Fibroblast of skin of abdomen (primary cell): ENCODE measurements at regions not wholly inside any gene's neighbourhood (a gene's known extent, or its start where the extent isn't known, plus 50 kb on each side); places are given as distances from the start of the nearest gene placed in this dataset.
"Not testable (repeated sequence)": the region's sequence is repeated elsewhere in the genome, so short reads cannot be mapped to it uniquely, and the experiment has no call there.

ENCODE experiments used
- DNase-seq: peaks from one replicate; pipeline ENCODE4 v3.0.0-alpha.2; 2013

DNA sequence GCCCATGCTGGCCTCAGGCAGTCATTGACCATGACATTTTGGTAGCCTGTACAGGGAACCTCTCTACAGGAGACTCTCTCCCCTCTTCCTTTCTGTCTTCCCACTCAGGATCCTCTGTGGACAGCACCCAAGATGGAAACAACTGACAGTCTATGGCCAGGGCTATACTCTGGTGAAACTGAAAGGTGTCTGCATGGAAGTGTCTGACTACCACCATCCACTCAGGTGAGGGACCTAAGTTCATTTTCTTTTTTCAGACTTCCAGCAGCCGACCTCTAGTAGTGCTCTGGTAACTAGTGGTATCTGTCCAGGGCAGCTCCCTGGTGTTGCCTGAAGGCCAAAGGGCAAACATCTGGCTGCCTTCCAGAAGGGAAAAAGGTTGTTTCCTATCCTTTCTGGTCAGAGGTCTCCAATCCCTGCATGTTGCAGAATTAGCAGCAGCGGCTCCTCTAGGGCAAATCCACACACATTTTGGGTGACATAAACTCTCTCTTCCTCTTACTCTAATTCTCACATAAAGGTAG, 804.5 kb downstream of the C4orf33 start:
- DNase-seq: no peak

DNA sequence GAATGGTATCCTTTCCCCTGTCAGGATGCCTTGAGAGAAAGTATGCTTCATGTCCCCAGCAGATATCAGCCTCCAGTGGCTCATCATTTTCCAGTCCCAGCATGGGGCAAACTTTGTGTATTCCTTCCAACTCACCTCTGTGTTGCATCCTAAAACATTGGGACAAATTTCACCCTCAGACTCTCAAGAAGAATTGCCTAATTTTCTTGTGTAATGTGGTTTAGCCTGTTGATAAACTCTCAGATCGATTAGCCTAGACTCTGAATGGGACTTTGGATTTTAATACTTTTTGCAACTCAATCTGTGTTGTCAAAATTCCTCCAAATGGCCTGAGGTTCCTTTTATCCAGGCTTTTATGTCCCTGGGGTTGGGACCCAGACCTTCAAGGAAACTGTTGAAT, 805.3 kb downstream of the C4orf33 start:
- no peak for DNase-seq

DNA sequence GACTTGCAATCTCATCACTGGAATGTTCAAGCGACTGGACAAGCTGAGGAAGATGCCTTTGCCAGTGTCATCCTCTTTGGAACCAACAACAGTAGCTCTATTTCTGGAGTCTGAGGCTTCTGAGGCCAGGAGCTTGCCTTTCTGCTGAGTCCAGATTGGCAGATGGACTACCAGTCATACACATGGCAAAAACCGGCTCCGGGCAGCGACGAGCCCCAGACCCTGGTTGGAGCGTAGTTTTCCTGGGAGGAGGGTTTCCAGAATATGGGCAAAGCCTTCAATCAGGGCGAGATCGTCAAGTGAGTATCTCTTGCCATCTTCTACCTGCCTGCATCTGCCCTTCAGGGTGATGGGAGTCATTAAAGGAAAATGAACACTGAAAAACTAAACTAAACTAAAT, 807.9 kb downstream of the C4orf33 start:
- DNase-seq: no peak

DNA sequence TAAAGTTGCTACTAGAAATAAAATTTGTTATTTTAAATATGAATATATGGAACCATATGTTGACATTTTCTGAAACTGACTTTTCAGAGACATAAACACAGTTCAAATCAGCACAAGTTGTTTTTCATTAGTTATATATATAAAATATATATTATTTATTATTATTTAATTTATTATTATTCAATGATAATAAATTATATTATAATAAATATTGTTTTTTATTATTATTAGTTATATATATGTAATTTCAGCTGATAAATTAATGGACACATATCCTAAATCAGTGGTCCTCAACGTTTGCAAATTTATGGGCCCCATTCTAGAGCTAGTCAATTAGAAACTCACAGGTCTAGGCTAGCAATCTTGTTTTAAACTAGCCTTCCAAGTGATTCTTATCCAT, 809.3 kb downstream of the C4orf33 start:
- DNase-seq: no peak

DNA sequence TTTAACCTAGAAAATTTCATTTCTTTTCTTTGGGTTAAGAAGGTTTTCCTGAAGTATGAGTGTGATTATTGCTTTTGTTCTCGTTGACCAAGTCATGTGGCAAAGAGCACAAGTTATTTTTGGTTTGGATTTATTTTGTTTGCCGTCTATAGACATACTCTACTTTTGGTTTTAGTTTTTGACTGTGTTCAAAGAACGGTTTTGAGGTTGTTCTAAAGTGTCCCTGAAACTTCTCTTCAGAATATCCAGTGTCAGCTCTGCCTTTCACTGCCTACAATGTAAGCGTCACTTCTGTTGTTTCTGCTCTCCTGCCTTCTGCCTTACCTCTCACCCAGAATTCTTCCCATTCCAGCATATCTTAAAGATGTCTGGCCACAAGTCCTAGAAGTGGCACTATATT, 812.2 kb downstream of the C4orf33 start:
- DNase-seq: no peak

DNA sequence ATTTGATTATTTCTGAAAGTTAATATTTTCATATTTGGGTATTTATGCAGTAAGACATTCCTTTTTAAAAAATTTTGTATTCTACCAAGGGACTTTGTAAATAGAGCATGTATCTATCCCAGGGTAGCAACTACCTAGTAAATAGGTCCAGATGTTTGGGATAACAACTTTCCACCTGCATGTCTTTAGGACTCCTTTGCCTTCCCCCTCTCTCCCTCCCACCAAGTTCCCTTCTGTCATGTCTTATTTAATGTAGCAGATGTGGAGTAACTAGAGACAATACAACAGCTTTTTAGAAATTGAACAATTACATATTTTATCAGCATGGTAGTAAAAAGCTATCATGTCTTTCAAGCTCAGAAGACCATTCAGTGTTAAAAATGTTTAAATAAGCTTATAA, 821.0 kb downstream of the C4orf33 start:
- no peak for DNase-seq

DNA sequence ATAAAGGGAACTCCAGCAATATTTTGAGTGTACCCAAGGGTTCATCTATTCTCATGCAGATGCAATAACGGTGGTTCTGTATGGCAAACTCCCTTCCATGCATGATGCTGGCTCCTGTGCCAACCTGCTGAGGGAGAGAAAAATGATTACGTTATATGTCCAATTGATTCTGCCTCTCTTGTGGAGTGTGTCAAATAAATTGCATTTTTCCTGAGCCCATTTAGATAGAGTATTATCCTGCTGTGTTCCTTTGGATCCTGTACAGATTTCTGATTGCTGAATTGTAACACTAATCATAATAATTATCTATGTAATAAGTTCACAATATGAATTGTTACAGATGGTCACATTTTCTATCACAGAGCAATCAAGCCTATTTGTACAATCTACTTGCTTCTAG, 821.7 kb downstream of the C4orf33 start:
- DNase-seq: no peak

DNA sequence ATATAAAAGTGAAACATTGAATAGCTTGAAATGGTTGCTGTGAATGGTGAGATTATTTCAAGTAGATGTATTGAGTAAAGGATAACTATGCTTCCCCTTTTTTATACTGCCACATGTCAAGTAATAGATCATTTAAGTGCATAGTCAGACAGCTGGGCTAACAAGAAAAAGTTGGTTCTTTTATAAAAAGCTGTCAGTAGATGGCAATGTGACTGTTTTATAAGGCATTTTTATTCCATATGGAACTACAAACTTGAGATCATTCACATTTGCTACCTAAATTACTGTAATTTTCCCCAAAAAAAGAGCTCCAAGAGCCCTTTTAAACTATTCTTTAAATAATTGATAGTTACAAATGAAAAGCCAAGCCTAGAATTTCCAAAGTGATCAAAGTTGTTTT, 831.0 kb downstream of the C4orf33 start:
- no peak for DNase-seq

DNA sequence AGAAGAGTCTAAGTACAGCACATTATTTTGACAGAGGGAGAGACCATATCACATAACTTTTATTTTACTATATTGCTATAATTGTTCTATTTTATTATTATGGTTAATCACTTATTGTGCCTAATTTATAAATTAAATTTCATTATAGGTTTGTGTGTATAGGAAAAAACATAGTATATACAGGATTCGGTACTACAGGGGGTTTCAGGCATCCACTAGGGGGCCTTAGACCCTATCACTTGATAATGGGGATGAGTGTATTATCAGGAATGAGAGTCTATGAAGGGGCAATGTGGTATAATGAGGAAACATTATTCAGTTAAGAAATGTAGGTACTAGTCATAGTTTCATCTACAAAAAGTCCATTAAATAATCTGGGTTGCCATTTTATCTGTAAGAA, 833.1 kb downstream of the C4orf33 start:
- DNase-seq: no peak

DNA sequence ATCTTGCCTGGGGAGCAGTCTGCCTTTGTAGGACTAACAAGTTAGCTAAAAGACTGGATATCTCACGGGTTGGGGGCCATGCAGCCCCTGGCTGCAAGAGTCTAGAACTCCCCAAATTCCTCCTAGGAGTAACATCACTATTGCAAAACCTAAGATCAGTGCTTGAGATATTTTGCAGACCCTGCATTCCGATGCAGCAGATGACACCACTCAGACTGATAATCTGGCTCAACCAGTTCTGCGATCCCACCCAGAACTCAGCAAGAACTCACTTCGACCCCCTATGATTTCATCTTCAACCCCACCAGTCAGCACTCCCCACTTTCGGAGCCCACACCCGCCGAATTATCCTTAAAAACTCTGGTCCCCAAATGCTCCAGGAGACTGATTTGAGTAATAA, 834.0 kb downstream of the C4orf33 start:
- no peak for DNase-seq

DNA sequence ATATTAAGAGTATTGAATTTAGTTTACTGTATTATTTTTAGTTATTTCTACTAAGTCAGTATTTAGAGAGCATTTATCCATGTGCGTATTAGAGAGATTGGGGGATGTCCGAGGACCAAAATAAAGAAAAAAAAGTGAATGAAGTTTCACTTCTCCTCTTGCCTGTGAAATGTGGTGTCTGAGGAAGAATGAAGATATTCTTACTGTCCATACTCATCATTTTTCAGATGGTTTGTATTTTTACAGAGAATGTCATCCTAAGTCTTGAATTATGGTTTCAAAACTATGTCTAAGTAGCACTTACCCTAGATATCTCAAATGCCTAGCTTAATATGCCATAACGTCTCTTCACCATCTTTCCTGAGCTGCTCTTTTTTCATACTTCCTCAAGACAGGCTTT, 854.3 kb downstream of the C4orf33 start:
- DNase-seq: no peak

DNA sequence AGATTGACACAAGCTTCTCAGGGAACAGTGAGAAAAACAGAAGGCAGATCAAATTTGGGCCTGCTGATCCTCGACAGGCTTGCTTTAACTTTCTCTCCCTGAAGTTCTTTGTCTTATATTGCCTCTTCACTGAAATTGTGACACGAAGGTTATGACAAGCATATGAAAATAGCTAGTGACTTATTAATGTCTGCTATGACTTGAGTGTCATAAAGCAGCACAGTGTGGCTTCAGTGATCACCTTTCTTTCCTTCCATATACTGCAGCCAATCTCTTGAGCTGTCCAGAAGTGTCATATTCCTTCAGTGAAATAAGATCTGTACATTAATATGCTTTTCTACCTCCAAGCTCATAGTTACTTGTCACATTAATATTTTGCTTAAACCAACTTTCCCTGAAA, 870.2 kb downstream of the C4orf33 start:
- no peak for DNase-seq

DNA sequence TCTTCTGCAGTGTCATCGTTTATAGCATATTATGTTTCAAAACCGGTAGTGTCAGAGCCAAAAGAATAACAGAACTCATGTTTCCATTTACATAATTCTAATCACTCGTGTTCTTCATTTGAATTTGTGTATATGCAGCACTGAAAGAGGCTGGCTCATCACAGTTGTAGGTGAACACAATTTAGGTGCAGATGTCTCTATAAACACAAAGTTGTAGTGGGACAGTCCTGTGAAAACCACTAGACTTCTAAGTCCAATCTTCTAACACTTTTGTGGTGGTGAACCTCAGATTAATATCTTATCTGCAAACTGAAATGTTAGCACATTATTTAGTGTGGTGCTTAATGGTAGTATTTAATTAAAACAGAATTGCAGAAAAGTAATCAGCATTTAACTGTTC, 872.4 kb downstream of the C4orf33 start:
- DNase-seq: no peak

DNA sequence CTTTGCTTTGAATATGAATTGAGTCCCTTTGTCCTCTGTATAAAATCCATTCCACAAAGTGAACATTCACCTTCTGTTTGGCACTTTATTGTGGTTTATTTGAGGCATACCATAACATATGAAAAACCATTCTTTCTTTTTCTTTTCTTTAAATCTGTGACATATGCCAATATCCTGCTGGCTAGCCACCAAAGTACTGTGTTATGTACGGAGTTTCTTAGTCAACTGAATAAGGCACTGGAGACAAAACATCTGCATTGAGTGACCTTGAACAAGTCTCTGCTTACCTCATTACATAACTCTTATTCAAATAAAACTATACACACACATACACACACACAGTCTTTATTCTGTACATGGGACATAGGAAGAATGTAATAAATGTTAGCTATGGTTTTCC, 872.8 kb downstream of the C4orf33 start:
- DNase-seq: no peak

DNA sequence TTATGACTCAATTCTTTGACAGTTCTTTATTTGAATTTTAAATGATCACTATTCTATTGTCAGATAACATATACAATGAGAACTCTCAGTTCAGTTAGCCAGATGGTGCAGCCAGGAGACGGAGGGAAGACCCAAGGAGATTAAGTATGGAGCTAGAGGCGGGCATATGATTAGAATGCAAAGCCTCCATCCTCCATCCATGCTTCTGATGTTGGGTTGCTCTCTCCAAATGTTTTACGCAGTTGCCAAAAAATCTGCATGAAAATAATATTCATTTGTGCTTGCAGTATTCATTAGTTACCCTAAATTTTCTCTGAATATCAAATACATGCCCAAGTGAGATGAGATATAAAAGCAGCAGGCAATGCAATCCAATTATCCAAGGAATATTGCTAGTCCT, 874.8 kb downstream of the C4orf33 start:
- no peak for DNase-seq

DNA sequence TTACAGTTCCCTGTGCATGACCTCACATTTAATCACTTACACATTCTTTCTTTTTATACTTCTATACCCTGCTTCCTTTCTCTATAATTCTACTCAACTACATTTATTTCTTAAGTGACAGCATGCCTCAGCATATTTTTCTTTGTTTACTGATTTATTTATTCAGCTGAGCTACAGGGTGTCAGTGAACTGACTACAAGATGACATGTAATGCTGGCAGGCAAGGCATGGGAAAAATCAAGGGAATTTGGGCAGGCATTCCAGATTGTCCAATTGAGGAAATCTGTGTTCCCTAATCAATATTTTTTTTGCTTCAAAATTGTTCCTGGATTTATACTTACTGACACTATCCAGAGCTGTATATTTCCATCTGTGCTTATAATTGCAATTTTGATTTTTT, 875.5 kb downstream of the C4orf33 start:
- no peak for DNase-seq

DNA sequence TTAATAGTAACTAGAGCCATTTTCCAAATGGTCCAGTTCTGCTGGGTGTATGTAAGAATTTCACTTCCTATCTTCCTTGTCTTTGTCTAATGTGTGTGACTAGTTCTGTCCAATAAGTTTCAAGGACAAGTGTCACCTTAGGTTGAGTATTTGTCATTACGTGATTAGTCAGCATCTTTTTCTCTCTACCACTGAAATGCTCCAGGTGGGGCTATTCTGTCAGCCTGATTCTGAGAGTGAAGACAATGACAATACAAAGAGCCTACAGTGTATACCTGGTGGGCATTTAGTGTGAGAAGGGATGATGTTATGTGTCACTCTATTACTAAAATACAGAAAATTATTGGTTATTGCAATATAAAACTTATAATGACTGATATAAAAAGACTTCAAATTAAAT, 876.3 kb downstream of the C4orf33 start:
- no peak for DNase-seq

DNA sequence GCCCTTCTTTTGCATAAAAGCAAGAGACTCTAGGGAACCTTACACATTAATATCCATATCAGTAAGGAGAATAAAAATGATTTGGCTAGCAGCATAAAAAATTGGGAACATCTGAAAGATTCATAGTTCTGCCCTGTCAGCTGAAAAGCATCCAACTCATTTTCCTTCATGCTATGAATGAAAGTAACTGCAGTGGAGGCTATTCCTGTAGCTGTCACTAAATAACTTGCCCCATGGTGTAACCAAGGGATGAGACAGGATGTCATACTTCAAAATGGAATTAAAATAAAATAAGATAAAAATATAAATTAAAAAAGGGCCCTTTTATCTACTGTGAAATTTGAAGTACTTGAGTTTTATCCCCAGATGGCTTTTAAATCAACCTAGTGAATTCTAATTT, 878.8 kb downstream of the C4orf33 start:
- DNase-seq: no peak

DNA sequence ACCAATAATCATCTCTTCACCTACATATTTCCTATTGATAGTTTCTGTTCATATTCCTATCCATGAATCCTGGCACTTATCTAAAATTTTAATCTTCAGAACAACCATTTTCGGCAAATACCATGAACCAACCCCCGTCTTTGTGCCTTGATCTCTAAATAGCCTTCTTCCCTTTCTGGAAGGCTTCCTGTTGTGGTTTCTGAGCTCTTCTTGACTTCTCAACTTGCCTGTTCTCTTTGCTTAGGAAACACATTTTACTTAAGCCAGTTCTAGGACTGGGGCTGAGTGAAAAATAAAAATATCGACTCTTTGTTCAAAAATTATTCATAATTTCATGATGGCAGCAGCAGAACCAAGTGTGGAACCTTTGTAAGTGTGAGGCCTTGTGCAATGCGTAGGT, 882.4 kb downstream of the C4orf33 start:
- DNase-seq: no peak

DNA sequence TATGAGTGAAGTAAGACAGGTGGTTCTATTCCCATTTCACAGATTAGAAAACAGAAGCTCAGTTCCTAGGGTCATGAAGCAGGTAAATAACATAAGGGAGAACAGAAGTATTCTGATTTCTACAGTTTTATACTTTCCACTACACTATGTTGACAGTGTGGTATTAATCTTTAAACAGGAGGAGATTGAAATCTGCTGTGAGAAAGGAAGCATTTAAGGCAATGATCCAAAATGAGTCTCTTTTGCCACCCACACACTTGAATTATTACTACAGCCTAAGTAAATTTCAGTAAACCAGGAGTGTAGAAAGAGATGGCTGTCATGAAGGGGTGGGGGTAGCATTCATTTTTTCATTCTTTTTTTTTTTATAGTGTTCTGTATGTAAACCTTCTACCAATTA, 893.0 kb downstream of the C4orf33 start:
- no peak for DNase-seq

DNA sequence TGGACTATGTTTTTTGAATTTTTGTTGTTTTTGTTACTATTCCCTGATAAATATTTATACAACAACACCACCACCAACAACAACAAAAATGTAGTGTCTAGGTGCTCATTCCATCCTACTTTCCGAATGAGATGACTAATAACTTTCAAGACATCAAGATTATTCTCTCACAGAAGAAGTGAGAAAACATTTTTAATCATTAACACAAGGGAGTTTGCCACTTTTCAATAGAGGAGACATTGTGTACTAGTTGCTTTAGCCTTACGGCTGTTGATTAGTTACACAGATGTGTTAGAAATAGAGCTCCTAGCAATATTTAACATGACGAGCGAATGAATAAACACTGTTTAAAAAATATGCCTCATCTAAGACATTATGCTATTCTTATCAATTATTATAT, 898.8 kb downstream of the C4orf33 start:
- no peak for DNase-seq

DNA sequence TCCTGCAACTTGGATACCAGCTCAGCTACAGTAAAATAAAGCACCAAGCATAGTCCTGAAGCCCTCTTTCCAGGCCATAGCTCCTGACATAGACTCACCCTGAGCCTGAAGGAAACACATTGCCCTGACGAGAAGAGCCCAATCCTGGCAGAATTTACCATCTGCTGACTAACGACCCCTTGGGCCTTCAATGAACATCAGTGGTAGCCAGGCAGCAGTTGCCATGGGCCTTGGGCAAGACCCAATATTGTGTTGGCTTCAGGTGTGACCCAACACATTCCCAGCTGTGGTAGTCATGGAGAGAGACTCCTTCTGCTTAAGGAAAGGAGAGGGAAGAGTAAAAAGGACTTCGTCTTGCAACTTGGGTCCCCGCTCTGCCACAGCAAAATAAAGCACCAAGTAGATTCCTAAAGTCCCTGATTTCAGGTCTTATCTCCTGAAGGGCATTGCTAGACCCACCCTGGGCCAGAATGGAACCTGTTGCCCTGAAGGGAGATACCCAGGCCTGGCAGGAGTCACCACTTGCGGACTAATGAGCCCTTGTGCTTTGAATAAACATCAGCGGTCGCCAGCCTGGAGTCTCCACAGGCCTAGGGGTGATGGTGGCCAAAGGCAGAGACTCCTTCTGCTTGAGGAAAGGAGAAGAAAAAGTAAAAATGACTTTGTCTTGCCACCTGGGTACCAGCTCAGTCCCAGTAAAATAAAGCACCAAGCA, 902.6 kb downstream of the C4orf33 start:
- DNase-seq: no peak

DNA sequence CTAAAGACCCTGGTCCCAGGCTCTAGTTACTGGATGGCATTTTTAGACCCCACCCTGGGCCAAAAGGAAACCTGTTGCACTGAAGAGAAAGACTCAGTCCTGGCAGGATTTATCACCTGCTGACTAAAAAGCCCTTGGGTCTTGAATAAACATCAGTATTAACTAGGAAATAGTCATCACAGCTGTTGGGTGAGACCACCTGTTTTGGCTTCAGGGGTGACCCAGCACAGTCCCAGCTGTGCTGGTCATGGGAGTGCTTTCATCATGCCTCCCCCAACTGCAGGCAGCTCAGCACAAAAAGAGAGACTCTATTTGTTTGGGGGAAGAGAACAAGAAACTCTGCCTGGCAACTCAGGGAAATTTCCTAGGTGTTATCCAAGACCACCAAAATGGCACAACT, 903.2 kb downstream of the C4orf33 start:
- no peak for DNase-seq

DNA sequence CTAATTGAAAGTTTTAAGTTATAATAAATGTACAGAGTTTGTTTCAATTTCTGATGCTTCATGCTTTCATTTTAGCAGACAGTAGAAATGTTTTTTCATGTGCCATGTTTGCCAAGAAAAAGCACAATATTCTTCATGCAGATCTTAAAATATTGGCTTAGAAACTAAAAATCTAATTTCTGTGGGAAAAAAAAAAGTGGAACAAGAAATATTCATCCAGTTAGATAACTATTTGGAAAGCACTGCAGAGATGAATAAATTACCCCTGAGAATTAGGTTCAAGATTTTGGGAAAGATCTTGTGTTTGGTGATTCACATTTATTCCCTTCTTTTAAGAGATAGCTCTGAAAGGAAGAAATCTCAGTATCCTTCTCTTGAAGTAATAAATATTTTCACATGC, 912.5 kb downstream of the C4orf33 start:
- DNase-seq: no peak

DNA sequence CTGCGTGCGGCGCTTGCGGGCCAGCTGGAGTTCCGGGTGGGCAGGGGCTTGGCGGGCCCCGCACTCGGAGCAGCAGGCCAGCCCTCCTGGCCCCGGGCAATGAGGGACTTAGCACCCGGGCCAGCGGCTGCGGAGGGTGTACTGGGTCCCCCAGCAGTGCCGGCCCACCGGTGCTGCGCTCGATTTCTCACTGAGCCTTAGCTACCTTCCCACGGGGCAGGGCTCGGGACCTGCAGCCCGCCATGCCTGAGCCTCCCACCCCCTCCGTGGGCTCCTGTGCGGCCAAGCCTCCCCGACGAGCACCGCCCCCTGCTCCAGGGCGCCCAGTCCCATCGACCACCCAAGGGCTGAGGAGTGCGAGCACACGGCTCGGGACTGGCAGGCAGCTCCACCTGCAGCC, 916.9 kb downstream of the C4orf33 start:
- not testable (repeated sequence) for DNase-seq
